CD4-positive, alpha-beta T cell treated with Interleukin-21 for 1 hour (primary cell): ENCODE measurements at regions not wholly inside any gene's neighbourhood (a gene's known extent, or its start where the extent isn't known, plus 50 kb on each side); places are given as distances from the start of the nearest gene placed in this dataset.
"Not testable (repeated sequence)": the region's sequence is repeated elsewhere in the genome, so short reads cannot be mapped to it uniquely, and the experiment has no call there.

Experiments
- DNase-seq: peaks from one replicate; pipeline ENCODE4 v3.0.0-alpha.2; 2020

DNA sequence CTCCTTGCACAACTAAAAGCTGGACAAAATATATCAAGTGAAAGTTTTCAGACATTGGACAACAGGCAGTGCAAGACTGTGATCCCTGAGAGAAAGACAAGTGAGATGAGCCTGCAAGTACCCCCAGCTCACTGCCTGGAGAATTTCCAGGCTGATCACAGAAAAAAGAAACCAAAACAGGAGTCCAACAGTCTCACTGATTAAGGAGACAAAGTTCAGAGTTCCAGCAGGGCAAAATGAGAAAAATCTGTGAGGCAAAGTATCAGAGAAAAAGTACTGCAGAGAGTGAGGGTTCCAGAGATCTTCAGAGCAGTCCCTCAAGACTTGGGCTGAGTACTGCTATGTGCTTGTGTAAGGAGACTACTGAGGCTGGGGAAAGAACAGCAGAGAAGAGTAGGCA lies 56.0 kb upstream of the PRSS3 start:
- no peak for DNase-seq

DNA sequence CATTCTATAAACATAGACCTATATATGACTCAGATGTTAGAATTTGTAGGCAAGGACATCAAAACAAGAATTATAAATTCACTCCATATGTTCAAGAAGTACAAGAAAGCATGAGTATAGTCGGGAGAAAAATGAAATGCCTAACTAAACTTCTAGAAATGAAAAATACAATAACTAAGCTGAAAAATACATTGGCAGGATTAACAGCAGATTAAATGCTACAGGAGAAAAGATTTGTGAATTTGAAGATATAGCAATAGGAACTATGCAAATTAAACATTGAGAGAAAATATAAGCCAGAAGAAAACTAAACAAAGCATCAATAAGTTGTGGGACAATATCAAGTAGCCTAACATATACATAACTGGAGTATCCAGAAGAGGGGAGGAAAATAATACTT lies 55.3 kb upstream of the PRSS3 start:
- DNase-seq = no peak

DNA sequence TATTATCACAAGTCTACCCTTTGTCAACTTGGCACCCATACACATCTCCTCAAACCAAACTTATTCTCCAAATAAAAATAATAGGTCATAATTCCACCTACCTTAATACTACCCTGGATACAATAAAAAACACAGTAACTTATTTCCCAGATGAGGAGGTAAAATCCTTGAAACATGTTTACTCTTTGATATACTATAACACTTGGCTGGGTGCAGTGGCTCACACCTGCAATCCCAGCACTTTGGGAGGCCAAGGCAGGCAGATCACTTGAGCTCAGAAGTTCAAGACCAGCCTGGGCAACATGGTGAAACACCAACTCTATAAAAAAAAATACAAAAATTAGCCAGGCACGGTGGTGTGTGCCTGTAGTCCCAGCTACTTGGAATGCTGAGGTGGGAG lies 54.4 kb upstream of the PRSS3 start:
- not testable (repeated sequence) for DNase-seq

DNA sequence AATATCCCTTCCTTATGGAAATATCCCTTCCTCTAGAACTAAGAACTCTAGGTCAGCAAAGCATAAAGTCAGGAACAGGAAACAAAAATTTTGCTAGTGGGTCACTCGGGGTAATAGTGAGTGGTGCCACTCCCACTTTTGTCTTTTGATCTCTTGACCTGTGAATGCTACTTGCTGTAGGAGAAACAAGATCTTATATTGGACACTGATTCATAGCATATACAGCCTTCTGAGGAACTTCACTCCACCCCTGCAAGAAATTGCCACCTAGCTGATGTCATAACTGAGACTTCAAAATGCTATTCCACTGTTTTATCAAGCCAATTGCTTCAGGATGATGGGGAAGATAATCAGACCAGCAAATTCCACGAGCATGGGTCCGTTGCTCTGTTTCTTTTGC lies 53.3 kb upstream of the PRSS3 start:
- DNase-seq = no peak

DNA sequence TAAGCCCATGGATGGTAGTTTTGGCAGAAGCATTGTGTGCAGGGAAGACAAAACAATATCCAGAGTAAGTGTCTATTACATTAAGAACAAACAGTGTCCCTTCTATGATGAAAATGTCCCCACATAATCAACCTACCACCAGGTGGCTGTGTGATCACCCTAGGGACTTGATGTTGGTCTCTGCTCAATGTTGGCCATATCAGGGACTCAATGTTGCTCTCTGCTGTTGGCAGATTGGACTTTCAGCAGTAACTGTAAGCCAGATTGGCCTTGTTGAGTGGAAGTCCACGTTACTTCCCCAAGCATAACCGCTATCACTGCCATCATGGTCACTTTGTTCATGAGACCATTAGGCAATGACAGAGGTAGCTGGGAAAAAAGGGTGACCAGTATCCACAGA lies 52.8 kb upstream of the PRSS3 start:
- no peak for DNase-seq
